ENCODE measurements at regions not wholly inside any gene's neighbourhood (a gene's known extent, or its start where the extent isn't known, plus 50 kb on each side); places are given as distances from the start of the nearest gene placed in this dataset.

DNA sequence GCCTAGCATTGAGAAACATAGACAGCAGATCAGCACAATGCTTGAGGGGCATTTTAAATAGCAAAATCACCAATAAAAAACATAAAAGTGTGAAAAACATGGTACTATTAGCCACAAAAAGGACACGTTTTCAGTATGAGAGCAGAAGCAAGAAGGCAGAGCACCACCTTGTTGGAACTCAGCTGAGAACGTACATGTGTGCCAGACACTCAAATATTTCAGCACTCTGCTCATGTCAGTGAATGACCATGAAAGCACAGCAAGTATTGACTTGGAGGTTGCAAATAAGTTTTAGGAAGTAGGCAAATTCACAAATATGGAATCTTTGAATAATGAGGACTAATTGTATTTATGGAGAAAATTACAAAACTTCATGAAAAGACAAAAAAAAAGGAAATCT lies 193.4 kb upstream of the PKN2 start:
- TF ChIP-seq, protein P1, sequence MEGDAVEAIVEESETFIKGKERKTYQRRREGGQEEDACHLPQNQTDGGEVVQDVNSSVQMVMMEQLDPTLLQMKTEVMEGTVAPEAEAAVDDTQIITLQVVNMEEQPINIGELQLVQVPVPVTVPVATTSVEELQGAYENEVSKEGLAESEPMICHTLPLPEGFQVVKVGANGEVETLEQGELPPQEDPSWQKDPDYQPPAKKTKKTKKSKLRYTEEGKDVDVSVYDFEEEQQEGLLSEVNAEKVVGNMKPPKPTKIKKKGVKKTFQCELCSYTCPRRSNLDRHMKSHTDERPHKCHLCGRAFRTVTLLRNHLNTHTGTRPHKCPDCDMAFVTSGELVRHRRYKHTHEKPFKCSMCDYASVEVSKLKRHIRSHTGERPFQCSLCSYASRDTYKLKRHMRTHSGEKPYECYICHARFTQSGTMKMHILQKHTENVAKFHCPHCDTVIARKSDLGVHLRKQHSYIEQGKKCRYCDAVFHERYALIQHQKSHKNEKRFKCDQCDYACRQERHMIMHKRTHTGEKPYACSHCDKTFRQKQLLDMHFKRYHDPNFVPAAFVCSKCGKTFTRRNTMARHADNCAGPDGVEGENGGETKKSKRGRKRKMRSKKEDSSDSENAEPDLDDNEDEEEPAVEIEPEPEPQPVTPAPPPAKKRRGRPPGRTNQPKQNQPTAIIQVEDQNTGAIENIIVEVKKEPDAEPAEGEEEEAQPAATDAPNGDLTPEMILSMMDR (IDR thresholded peaks at IDR 0.05) = no peak
- TF ChIP-seq EP300 (IDR thresholded peaks at IDR 0.05) = no peak
